Panc1 (cell line): ENCODE measurements at regions not wholly inside any gene's neighbourhood (a gene's known extent, or its start where the extent isn't known, plus 50 kb on each side); places are given as distances from the start of the nearest gene placed in this dataset.

Source experiments
- ATAC-seq: fragments of 200-7000 bp; cut with Tn5 transposase; 2 replicates; pipeline ENCODE4 v1.9.1; 2020; ENCODE audit warnings: mild to moderate bottlenecking, moderate library complexity
- BruUV-seq: library from RNA; stranded (reverse); fragments of 400-500 nt; replicated peaks from 2 replicates; lab custom pipeline; 2021; lab: Mats Ljungman, UMichigan
- CTCF ChIA-PET: fragments of 300-600 bp; sonication (Branson Sonifier 250); formaldehyde crosslinking; loops from one replicate; lab custom pipeline; 2022; ENCODE audit warnings: antibody characterized with exemption; lab: Charles Lee
- POLR2A ChIA-PET: fragments of 300-600 bp; sonication (Branson Sonifier 250); formaldehyde crosslinking; loops from one replicate; lab custom pipeline; 2022; ENCODE audit warnings: antibody characterized with exemption; lab: Charles Lee
- DNase-seq: peaks from one replicate; pipeline ENCODE4 v3.0.0-alpha.2; 2010; ENCODE audit warnings: low read depth, low spot score
- H3K27ac ChIP-seq: 2 replicates; pipeline ENCODE4 v1.5.1; 2011; ENCODE audit warnings: mild to moderate bottlenecking, low read length, inconsistent platforms
- H3K27me3 ChIP-seq: fragments of 200-500 bp; sonication (Bioruptor generic); 2 replicates; pipeline ENCODE4 v1.6.0; 2014; ENCODE audit warnings: low read length, inconsistent platforms; ENCODE audit not compliant: control insufficient read depth, insufficient read depth
- H3K36me3 ChIP-seq: fragments of 200-500 bp; sonication (Bioruptor generic); 2 replicates; pipeline ENCODE4 v1.5.1; 2014; ENCODE audit warnings: inconsistent platforms, mild to moderate bottlenecking, low read length, moderate library complexity; ENCODE audit not compliant: control insufficient read depth, insufficient read depth
- H3K4me1 ChIP-seq: 2 replicates; pipeline ENCODE4 v1.5.1; 2011; ENCODE audit warnings: inconsistent platforms, mild to moderate bottlenecking, low read length, moderate library complexity; ENCODE audit not compliant: control insufficient read depth, insufficient read depth
- H3K4me3 ChIP-seq, 2 experiments: 2 replicates each; pipeline ENCODE4 v1.5.1; 2011 to 2012; ENCODE audit warnings: low read depth in 2 of 2, low read length in 2 of 2, mild to moderate bottlenecking in 2 of 2, inconsistent platforms in 1 of 2, moderate library complexity in 1 of 2
- H3K9me3 ChIP-seq: fragments of 200-500 bp; sonication (Bioruptor generic); 2 replicates; pipeline ENCODE4 v1.5.1; 2014; ENCODE audit warnings: low read depth, mild to moderate bottlenecking, inconsistent platforms, low read length, moderate library complexity; ENCODE audit not compliant: control insufficient read depth, insufficient read depth
- CTCF ChIP-seq: fragments of 450-650 bp; IDR thresholded peaks from 2 replicates; pipeline ENCODE4 v1.5.1; 2017; ENCODE audit warnings: mild to moderate bottlenecking
- POLR2AphosphoS5 ChIP-seq: IDR thresholded peaks from 2 replicates; pipeline ENCODE4 v1.6.1; 2012; ENCODE audit warnings: mild to moderate bottlenecking, low read depth, low read length, moderate library complexity
- REST ChIP-seq, 2 experiments: IDR thresholded peaks; 2 replicates each; pipeline ENCODE4 v1.6.1; 2011 to 2012; ENCODE audit warnings: low read depth in 2 of 2, control low read depth in 1 of 2, low read length in 1 of 2, mild to moderate bottlenecking in 1 of 2, moderate library complexity in 1 of 2; ENCODE audit not compliant: insufficient read depth in 1 of 2
- SIN3A ChIP-seq: IDR thresholded peaks from 2 replicates; pipeline ENCODE4 v1.6.1; 2012; ENCODE audit warnings: low read depth, mild to moderate bottlenecking, low read length, moderate library complexity, borderline replicate concordance; ENCODE audit not compliant: insufficient read depth
- TCF7L2 ChIP-seq: IDR thresholded peaks from 2 replicates; pipeline ENCODE4 v1.6.1; 2011; ENCODE audit warnings: mild to moderate bottlenecking, low read depth, low read length, inconsistent platforms
- in situ Hi-C: cut with HindIII; loops from 2 replicates; pipeline ENCODE4 v1.10.0; 2016; ENCODE audit warnings: low sequenced_read_pairs, low pct_unique_long_range_greater_than_20kb
- intact Hi-C: fragments of 100-400 bp; cut with micrococcal nuclease; formaldehyde crosslinking; loops from one replicate; pipeline ENCODE4 v1.10.0; 2022; ENCODE audit not compliant: unreplicated experiment

DNA sequence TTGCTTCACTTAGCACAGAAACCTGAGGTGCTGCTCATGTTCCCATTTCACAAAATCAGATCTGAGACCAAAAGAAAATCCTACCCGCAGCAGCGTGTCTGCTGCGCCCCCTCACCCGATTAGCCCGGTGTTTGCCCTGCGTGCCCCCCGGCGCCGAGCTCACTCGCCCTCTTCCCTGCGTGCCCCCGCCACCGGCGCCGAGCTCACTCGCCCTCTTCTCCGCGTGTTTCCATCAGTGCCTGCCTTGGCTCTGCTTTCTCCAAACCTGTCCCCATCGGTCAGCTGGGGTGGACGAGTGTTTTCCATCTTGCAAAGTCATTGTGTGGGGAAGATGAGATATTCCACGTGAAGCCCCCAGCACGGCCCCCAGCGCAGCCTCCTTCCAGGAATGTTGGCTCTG is 225.3 kb upstream of the PITRM1 start:
- Histone ChIP-seq H3K36me3 (no peaks in the 10 kb centered on the region), H3K4me1 (no peaks in the 10 kb centered on the region; the same call in 1 of the 2 replicates), H3K9me3 (no peaks in the 10 kb centered on the region), H3K4me3 (no peak overlapping the region), H3K27ac (no peak overlapping the region), H3K27me3 (no peaks in the 10 kb centered on the region)
- CTCF ChIA-PET: no interaction called here
- TF ChIP-seq CTCF: no peak
- TF ChIP-seq REST (IDR thresholded peaks at IDR 0.05; ENCODE audit: insufficient read depth in 1 of 2, low read depth in 2 of 2, low read length in 1 of 2): no peak
- TF ChIP-seq SIN3A: no peak
- TF ChIP-seq POLR2AphosphoS5: no peak
- TF ChIP-seq TCF7L2: no peak
- BruUV-seq: no TSS peak
- intact Hi-C loops (no loop called here), in situ Hi-C loops (no loop called here)
- DNase-seq (no peak), ATAC-seq (no peak)
- POLR2A ChIA-PET: no interaction called here

- ATAC-seq (peak; percentile 70; the same call in 1 of the 2 replicates), DNase-seq (peak; percentile 22)
- Histone ChIP-seq H3K36me3 (no peaks in the 10 kb centered on the region), H3K27me3 (no peaks in the 10 kb centered on the region), H3K9me3 (no peaks in the 10 kb centered on the region), H3K4me3 (no peak overlapping the region), H3K4me1 (no peaks in the 10 kb centered on the region; the same call in 1 of the 2 replicates), H3K27ac (0 out of 2 replicates have a peak overlapping the region, but pooled peaks have one; percentile 34)
- intact Hi-C loops: no loop called here
- TF ChIP-seq TCF7L2 (no peak), CTCF (no peak), REST (IDR thresholded peaks at IDR 0.05; ENCODE audit: insufficient read depth in 1 of 2, low read depth in 2 of 2, low read length in 1 of 2) (no peak), POLR2AphosphoS5 (no peak), SIN3A (no peak)
- in situ Hi-C loops: no loop called here
- CTCF ChIA-PET: no interaction called here
- POLR2A ChIA-PET: interaction anchor here (0.6 kb wide), 1 partner anchor 1156 kb away, joined by 6 read pairs; no protein-coding TSS in a partner anchor
- no TSS peak for BruUV-seq
These were observed 224.6 kb upstream of the PITRM1 start for GRCh38 chr10:3397231-3397630.
